Mesendoderm (in vitro differentiated cells): ENCODE measurements at regions not wholly inside any gene's neighbourhood (a gene's known extent, or its start where the extent isn't known, plus 50 kb on each side); places are given as distances from the start of the nearest gene placed in this dataset.

ENCODE experiments used
- DNase-seq: peaks from one replicate; pipeline ENCODE4 v3.0.0; 2013
- H2AK5ac ChIP-seq: 2 replicates; pipeline ENCODE4 v1.6.1; 2013; ENCODE audit warnings: low read length, inconsistent platforms
- H2BK120ac ChIP-seq: 2 replicates; pipeline ENCODE4 v1.6.1; 2013; ENCODE audit warnings: low read depth, mild to moderate bottlenecking, low read length, moderate library complexity, mixed read lengths
- H2BK15ac ChIP-seq: replicated peaks from 2 replicates; pipeline ENCODE4 v1.6.1; 2013; ENCODE audit warnings: low read depth, mild to moderate bottlenecking, moderate library complexity
- H2BK5ac ChIP-seq: 2 replicates; pipeline ENCODE4 v1.6.1; 2013; ENCODE audit warnings: low read length, inconsistent platforms
- H3K18ac ChIP-seq: 2 replicates; pipeline ENCODE4 v1.6.1; 2013; ENCODE audit warnings: mild to moderate bottlenecking, low read length, mixed read lengths
- H3K23ac ChIP-seq: one replicate; pipeline ENCODE4 v1.6.1; 2013; ENCODE audit warnings: low read length
- H3K27ac ChIP-seq: 2 replicates; pipeline ENCODE4 v1.5.1; 2013; ENCODE audit warnings: low read depth, mild to moderate bottlenecking, inconsistent platforms, low read length, moderate library complexity
- H3K27me3 ChIP-seq: 2 replicates; pipeline ENCODE4 v1.6.1; 2013; ENCODE audit warnings: low read length, control low read depth, mild to moderate bottlenecking, inconsistent platforms; ENCODE audit not compliant: insufficient read depth, poor library complexity
- H3K36me3 ChIP-seq: 2 replicates; pipeline ENCODE4 v1.6.1; 2013; ENCODE audit warnings: low read length, inconsistent platforms; ENCODE audit not compliant: control insufficient read depth, insufficient read depth
- H3K4ac ChIP-seq: one replicate; pipeline ENCODE4 v1.6.1; 2013; ENCODE audit warnings: low read depth, mild to moderate bottlenecking, low read length, moderate library complexity
- H3K4me1 ChIP-seq: 2 replicates; pipeline ENCODE4 v1.6.1; 2013; ENCODE audit warnings: low read depth, low read length, inconsistent platforms; ENCODE audit not compliant: control insufficient read depth
- H3K4me2 ChIP-seq: 2 replicates; pipeline ENCODE4 v1.6.1; 2013; ENCODE audit warnings: low read length
- H3K4me3 ChIP-seq: 2 replicates; pipeline ENCODE4 v1.5.1; 2013; ENCODE audit warnings: mild to moderate bottlenecking, low read length
- H3K56ac ChIP-seq: one replicate; pipeline ENCODE4 v1.6.1; 2013; ENCODE audit warnings: low read length
- H3K79me1 ChIP-seq: 2 replicates; pipeline ENCODE4 v1.6.1; 2013; ENCODE audit warnings: low read length, inconsistent platforms
- H3K79me2 ChIP-seq: 2 replicates; pipeline ENCODE4 v1.6.1; 2013; ENCODE audit warnings: mild to moderate bottlenecking, low read length; ENCODE audit not compliant: control insufficient read depth, insufficient read depth
- H3K9ac ChIP-seq: 2 replicates; pipeline ENCODE4 v1.6.1; 2013; ENCODE audit warnings: low read length, inconsistent platforms
- H4K5ac ChIP-seq: one replicate; pipeline ENCODE4 v1.6.1; 2013; ENCODE audit warnings: low read length
- H4K8ac ChIP-seq: one replicate; pipeline ENCODE4 v1.6.1; 2013; ENCODE audit warnings: low read depth, mild to moderate bottlenecking, control low read depth, low read length, moderate library complexity
- WGBS: extraction: QIAGEN DNeasy Blood & Tissue Kit; methylation state at CpG from one replicate; pipeline ENCODE4 v1.1.7; 2013; ENCODE audit warnings: low lambda C conversion rate, missing lambda C conversion rate; ENCODE audit not compliant: insufficient coverage; ENCODE audit errors: extremely low coverage; 5-methylcytosine and 5-hydroxymethylcytosine counted together

DNA sequence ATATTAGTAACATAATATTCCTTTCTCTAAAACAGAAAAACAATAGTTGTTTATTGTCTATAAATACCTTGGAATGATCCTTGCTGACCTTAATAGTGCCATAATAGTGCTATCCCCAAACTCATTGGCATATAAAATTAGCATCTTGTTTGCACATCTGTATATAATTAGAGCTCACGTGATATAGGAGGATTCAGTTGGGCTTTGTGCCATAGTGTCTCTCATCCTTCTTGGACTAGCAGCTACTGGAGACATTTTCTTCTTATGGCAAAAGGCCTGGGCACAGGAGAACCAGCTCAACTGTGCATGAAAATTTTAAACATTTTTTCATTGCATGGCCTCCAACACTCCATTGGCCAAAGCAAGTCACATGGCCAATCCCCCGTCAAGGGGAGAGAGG, 342.5 kb downstream of the SPATA31D1 start:
- Histone ChIP-seq H2AK5ac (no peak overlapping the region), H3K27ac (no peak overlapping the region), H2BK120ac (no peak overlapping the region), H3K79me2 (no peaks in the 10 kb centered on the region), H4K5ac (no peak overlapping the region), H3K4me1 (no peaks in the 10 kb centered on the region), H3K4ac (no peak overlapping the region), H4K8ac (no peak overlapping the region), H3K79me1 (no peaks in the 10 kb centered on the region), H3K36me3 (no peaks in the 10 kb centered on the region), H3K18ac (no peak overlapping the region), H3K23ac (no peak overlapping the region), H3K9ac (no peak overlapping the region), H2BK15ac (no peak overlapping the region), H3K56ac (no peak overlapping the region), H3K4me2 (no peak overlapping the region), H3K27me3 (no peaks in the 10 kb centered on the region), H2BK5ac (no peak overlapping the region), H3K4me3 (no peak overlapping the region)
- WGBS = no CpG with 5 or more reads among the region's 2 CpGs
- DNase-seq = no peak

DNA sequence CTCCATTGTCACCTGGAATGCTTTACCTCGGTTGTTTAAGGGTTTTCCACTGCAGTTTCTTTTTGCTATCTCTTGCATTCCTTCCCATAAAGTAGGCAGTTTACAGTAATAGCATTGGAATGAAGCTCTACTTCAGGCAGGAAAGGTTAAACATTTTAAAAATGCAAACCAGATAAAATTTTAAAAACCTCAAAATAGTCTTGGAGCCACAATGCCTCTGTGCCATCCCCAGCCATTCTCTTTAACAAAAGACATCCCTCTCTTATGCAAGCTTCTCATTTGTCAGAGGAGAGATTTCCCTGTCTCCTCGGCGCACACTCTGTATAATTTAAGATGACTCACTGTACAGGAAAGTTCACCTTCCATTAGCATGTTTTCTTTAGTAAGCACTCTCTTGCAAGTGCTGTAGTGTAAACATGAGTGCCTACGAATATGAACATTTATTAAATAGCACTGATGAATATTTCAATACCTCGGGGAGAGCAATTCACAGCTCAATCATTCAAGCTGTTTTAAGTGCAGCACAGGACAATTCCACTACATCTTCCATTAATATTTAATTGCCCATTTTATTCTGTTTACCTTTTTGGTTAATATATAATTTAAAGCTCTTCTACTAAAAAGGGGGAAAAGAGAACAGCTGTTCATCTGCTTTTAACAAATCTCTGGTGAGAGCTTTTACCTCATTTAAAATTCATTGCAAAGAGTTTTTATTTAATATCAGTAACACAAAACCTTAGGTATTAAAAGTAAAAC, 343.6 kb downstream of the SPATA31D1 start:
- Histone ChIP-seq H3K4me1 (no peaks in the 10 kb centered on the region), H2BK15ac (no peak overlapping the region), H3K4me2 (no peak overlapping the region), H3K27me3 (no peaks in the 10 kb centered on the region), H3K27ac (no peak overlapping the region), H2AK5ac (no peak overlapping the region), H2BK120ac (no peak overlapping the region), H3K79me1 (no peaks in the 10 kb centered on the region), H3K18ac (no peak overlapping the region), H2BK5ac (no peak overlapping the region), H3K79me2 (no peaks in the 10 kb centered on the region), H3K36me3 (no peaks in the 10 kb centered on the region), H3K9ac (no peak overlapping the region), H3K4me3 (no peak overlapping the region), H3K23ac (no peak overlapping the region), H3K56ac (no peak overlapping the region), H3K4ac (no peak overlapping the region), H4K8ac (no peak overlapping the region), H4K5ac (no peak overlapping the region)
- no CpG with 5 or more reads among the region's 5 CpGs for WGBS
- DNase-seq = no peak

- H3K18ac ChIP-seq = no peak overlapping the region
- H3K79me1 ChIP-seq = no peaks in the 10 kb centered on the region
- no peak overlapping the region for H3K4ac ChIP-seq
- H3K4me2 ChIP-seq = no peak overlapping the region
- no peak overlapping the region for H4K5ac ChIP-seq
- no CpG with 5 or more reads among the region's 6 CpGs for WGBS
- no peaks in the 10 kb centered on the region for H3K79me2 ChIP-seq
- no peak overlapping the region for H2AK5ac ChIP-seq
- H2BK15ac ChIP-seq = no peak overlapping the region
- H3K4me3 ChIP-seq = no peak overlapping the region
- H3K27me3 ChIP-seq = no peaks in the 10 kb centered on the region
- no peak overlapping the region for H2BK5ac ChIP-seq
- no peak overlapping the region for H3K27ac ChIP-seq
- H3K23ac ChIP-seq = no peak overlapping the region
- H3K56ac ChIP-seq = no peak overlapping the region
- no peaks in the 10 kb centered on the region for H3K4me1 ChIP-seq
- no peak overlapping the region for H3K9ac ChIP-seq
- no peaks in the 10 kb centered on the region for H3K36me3 ChIP-seq
- H4K8ac ChIP-seq = no peak overlapping the region
- no peak overlapping the region for H2BK120ac ChIP-seq
- peak; percentile 27 for DNase-seq
Observed at GRCh38 chr9:82332774-82333152, 344.2 kb downstream of the SPATA31D1 start.

- no peak overlapping the region for H2BK120ac ChIP-seq
- no peak overlapping the region for H2AK5ac ChIP-seq
- H3K56ac ChIP-seq = no peak overlapping the region
- WGBS = no CpG with 5 or more reads among the region's 2 CpGs
- no peaks in the 10 kb centered on the region for H3K27me3 ChIP-seq
- no peak overlapping the region for H2BK5ac ChIP-seq
- no peak overlapping the region for H4K5ac ChIP-seq
- no peak overlapping the region for H3K23ac ChIP-seq
- no peaks in the 10 kb centered on the region for H3K79me2 ChIP-seq
- H3K18ac ChIP-seq = no peak overlapping the region
- no peak overlapping the region for H3K4me3 ChIP-seq
- no peak overlapping the region for H3K4ac ChIP-seq
- no peak overlapping the region for H3K4me2 ChIP-seq
- H3K36me3 ChIP-seq = no peaks in the 10 kb centered on the region
- H3K27ac ChIP-seq = no peak overlapping the region
- DNase-seq = no peak
- H3K79me1 ChIP-seq = no peaks in the 10 kb centered on the region
- H4K8ac ChIP-seq = no peak overlapping the region
- H3K4me1 ChIP-seq = no peaks in the 10 kb centered on the region
- H2BK15ac ChIP-seq = no peak overlapping the region
- no peak overlapping the region for H3K9ac ChIP-seq
Observed at GRCh38 chr9:82333671-82334070, 345.1 kb downstream of the SPATA31D1 start.

DNA sequence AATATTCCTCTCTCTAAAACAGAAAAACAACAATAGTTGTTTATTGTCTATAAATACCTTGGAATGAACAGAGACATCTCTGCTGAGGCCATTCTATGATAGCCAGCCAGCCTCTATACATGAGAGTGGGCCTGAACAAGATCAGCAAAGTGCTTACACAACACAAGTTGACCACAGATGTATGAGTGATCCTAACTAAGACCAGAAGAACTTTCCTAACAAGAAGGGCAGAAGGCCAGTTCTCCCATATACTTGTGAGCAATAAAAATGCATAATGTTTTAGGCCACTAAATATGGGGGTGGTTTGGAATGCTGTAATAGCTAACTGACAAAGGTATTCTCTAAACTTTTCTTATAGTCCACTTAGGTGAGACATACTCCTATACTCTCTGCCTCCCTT, 345.7 kb downstream of the SPATA31D1 start:
- Histone ChIP-seq H2BK15ac (no peak overlapping the region), H3K79me1 (no peaks in the 10 kb centered on the region), H3K23ac (no peak overlapping the region), H4K5ac (no peak overlapping the region), H3K36me3 (no peaks in the 10 kb centered on the region), H3K79me2 (no peaks in the 10 kb centered on the region), H3K27me3 (no peaks in the 10 kb centered on the region), H3K18ac (no peak overlapping the region), H3K4me1 (no peaks in the 10 kb centered on the region), H3K4me3 (no peak overlapping the region), H2AK5ac (no peak overlapping the region), H3K9ac (no peak overlapping the region), H3K4me2 (no peak overlapping the region), H2BK5ac (no peak overlapping the region), H3K56ac (no peak overlapping the region), H4K8ac (no peak overlapping the region), H2BK120ac (no peak overlapping the region), H3K4ac (no peak overlapping the region), H3K27ac (no peak overlapping the region)
- DNase-seq = no peak

DNA sequence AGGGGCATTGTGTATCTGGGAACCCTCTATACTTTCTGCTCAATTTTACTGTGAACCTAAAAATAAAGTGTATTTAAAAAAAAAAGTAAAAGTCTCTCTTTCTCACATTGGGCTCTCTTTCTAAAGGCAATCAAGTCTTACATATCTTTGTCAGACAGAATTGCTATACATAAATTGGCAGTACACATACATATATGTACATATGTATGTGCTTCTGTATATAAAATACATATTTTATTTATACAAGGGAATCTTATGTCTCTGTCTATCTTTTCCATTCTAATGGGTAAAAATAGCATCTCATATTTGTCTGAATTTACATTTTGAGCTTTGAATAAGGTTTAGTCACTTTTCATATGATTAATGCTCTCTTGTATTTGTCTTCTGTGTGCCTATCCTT, 348.8 kb downstream of the SPATA31D1 start:
- Histone ChIP-seq H4K8ac (no peak overlapping the region), H3K18ac (no peak overlapping the region), H3K4me3 (no peak overlapping the region), H3K4ac (no peak overlapping the region), H3K79me1 (no peaks in the 10 kb centered on the region), H3K4me2 (no peak overlapping the region), H3K79me2 (no peaks in the 10 kb centered on the region), H2BK15ac (no peak overlapping the region), H4K5ac (no peak overlapping the region), H3K23ac (no peak overlapping the region), H2BK5ac (no peak overlapping the region), H3K36me3 (no peaks in the 10 kb centered on the region), H2BK120ac (no peak overlapping the region), H3K4me1 (peaks cover 3% of the 10 kb centered on the region), H3K9ac (no peak overlapping the region), H3K56ac (no peak overlapping the region), H2AK5ac (no peak overlapping the region), H3K27me3 (no peaks in the 10 kb centered on the region), H3K27ac (no peak overlapping the region)
- DNase-seq = no peak
